ENCODE measurements at regions not wholly inside any gene's neighbourhood (a gene's known extent, or its start where the extent isn't known, plus 50 kb on each side); places are given as distances from the start of the nearest gene placed in this dataset.
"Not testable (repeated sequence)": the region's sequence is repeated elsewhere in the genome, so short reads cannot be mapped to it uniquely, and the experiment has no call there.

GRCh38 chrX:118228456-118228855 is 111.8 kb upstream of the KLHL13 start:
- WGBS, 2 donors (ENCODE audit: low coverage in 1 of 2) = 83 to 100% methylated on average over 1 of the region's 1 CpG
- Histone ChIP-seq H3K36me3 (no peaks in the 10 kb centered on the region), H3K9me3 (no peaks in the 10 kb centered on the region), H3K4me1 (no peaks in the 10 kb centered on the region), H3K27me3 (no peaks in the 10 kb centered on the region), H3K4me3 (no peak overlapping the region), H3K27ac (no peak overlapping the region)
- no peak for ATAC-seq
- no peak for TF ChIP-seq CTCF (IDR thresholded peaks at IDR 0.05)
- no peak for TF ChIP-seq POLR2AphosphoS5 (IDR thresholded peaks at IDR 0.05)
- no peak for TF ChIP-seq POLR2A (IDR thresholded peaks at IDR 0.05)
- no peak for TF ChIP-seq EP300 (IDR thresholded peaks at IDR 0.05)

- ATAC-seq = no peak
- TF ChIP-seq CTCF (IDR thresholded peaks at IDR 0.05) = no peak
- no peak for TF ChIP-seq EP300 (IDR thresholded peaks at IDR 0.05)
- TF ChIP-seq POLR2A (IDR thresholded peaks at IDR 0.05) = no peak
- TF ChIP-seq POLR2AphosphoS5 (IDR thresholded peaks at IDR 0.05) = no peak
- Histone ChIP-seq H3K4me1 (no peaks in the 10 kb centered on the region), H3K4me3 (no peak overlapping the region), H3K36me3 (no peaks in the 10 kb centered on the region), H3K27ac (no peak overlapping the region), H3K27me3 (no peaks in the 10 kb centered on the region), H3K9me3 (no peaks in the 10 kb centered on the region)
Observed at GRCh38 chrX:118231464-118231863, 114.4 kb upstream of the WDR44 start.

- Histone ChIP-seq H3K4me3 (no peak overlapping the region), H3K27ac (peak overlapping the region in 3 of 4 donors; percentile 29 to 50 (median 37)), H3K9me3 (no peaks in the 10 kb centered on the region), H3K27me3 (no peaks in the 10 kb centered on the region), H3K4me1 (peaks cover 0 to 14% (median 4%) of the 10 kb centered on the region in 3 donors), H3K36me3 (no peaks in the 10 kb centered on the region)
- TF ChIP-seq CTCF (IDR thresholded peaks at IDR 0.05) (no peak), EP300 (IDR thresholded peaks at IDR 0.05) (no peak), POLR2A (IDR thresholded peaks at IDR 0.05) (no peak), POLR2AphosphoS5 (IDR thresholded peaks at IDR 0.05) (no peak)
- WGBS, 2 donors (ENCODE audit: low coverage in 1 of 2) = 22 to 80% methylated on average over 1 to 2 of the region's 2 CpGs
- no peak for ATAC-seq
Observed at GRCh38 chrX:118239178-118239870, 106.6 kb upstream of the WDR44 start.

- H3K36me3 ChIP-seq = no peaks in the 10 kb centered on the region
- ATAC-seq = peak; percentile 5
- H3K27me3 ChIP-seq = no peaks in the 10 kb centered on the region
- TF ChIP-seq POLR2A (IDR thresholded peaks at IDR 0.05) (no peak), CTCF (IDR thresholded peaks at IDR 0.05) (no peak), EP300 (IDR thresholded peaks at IDR 0.05) (no peak), POLR2AphosphoS5 (IDR thresholded peaks at IDR 0.05) (no peak)
- no peak overlapping the region for H3K4me3 ChIP-seq
- peaks cover 0 to 14% (median 4%) of the 10 kb centered on the region in 3 donors for H3K4me1 ChIP-seq
- no peaks in the 10 kb centered on the region for H3K9me3 ChIP-seq
- 25 to 31% methylated on average over 4 to 6 of the region's 6 CpGs for WGBS, 2 donors (ENCODE audit: low coverage in 1 of 2)
- H3K27ac ChIP-seq = peak overlapping the region in 3 of 4 donors; percentile 29 to 50 (median 37)
Observed at GRCh38 chrX:118239913-118240698, 105.8 kb upstream of the WDR44 start.

- not testable (repeated sequence) for ATAC-seq, H3K4me3 ChIP-seq, H3K4me1 ChIP-seq, H3K9me3 ChIP-seq, H3K27me3 ChIP-seq, H3K36me3 ChIP-seq, H3K27ac ChIP-seq
- no CpG with 5 or more reads among the region's 2 CpGs for WGBS, 2 donors (ENCODE audit: low coverage in 1 of 2)
Observed at GRCh38 chrX:118246961-118247360, 98.9 kb upstream of the WDR44 start.
